ENCODE measurements at regions not wholly inside any gene's neighbourhood (a gene's known extent, or its start where the extent isn't known, plus 50 kb on each side); places are given as distances from the start of the nearest gene placed in this dataset.

DNA sequence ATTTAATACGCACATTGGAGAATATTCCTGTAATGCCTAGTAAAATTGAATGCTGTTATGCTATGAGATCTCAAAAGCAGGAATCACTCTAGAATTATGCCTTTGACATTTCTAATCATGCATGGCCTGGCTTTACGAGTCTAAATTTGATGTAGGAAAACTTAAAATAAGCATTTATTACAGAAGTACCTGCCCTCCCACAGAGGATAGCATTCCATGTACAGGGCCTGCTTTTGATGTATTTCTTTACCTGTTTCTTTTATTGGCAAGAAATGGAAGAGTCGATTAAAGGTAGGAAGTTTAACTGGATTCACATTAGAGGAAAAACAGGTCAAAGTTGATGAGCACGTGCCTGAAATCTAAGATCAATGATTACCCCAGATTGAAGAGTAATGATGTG, 219.5 kb downstream of the PCDH7 start:
- Histone ChIP-seq H3K4me3 (no peak overlapping the region), H3K36me3 (no peaks in the 10 kb centered on the region), H3K4me1 (no peaks in the 10 kb centered on the region), H3K27ac (no peak overlapping the region), H3K27me3 (no peaks in the 10 kb centered on the region), H3K9me3 (no peaks in the 10 kb centered on the region)
- DNase-seq (ENCODE audit: low spot score in 2 of 2) = no peak
- 66 to 68% methylated on average over 4 of the region's 4 CpGs for WGBS, 2 donors
- TF ChIP-seq POLR2A (IDR thresholded peaks at IDR 0.05) (no peak), EP300 (IDR thresholded peaks at IDR 0.05) (no peak)
- TF ChIP-seq, protein P1, sequence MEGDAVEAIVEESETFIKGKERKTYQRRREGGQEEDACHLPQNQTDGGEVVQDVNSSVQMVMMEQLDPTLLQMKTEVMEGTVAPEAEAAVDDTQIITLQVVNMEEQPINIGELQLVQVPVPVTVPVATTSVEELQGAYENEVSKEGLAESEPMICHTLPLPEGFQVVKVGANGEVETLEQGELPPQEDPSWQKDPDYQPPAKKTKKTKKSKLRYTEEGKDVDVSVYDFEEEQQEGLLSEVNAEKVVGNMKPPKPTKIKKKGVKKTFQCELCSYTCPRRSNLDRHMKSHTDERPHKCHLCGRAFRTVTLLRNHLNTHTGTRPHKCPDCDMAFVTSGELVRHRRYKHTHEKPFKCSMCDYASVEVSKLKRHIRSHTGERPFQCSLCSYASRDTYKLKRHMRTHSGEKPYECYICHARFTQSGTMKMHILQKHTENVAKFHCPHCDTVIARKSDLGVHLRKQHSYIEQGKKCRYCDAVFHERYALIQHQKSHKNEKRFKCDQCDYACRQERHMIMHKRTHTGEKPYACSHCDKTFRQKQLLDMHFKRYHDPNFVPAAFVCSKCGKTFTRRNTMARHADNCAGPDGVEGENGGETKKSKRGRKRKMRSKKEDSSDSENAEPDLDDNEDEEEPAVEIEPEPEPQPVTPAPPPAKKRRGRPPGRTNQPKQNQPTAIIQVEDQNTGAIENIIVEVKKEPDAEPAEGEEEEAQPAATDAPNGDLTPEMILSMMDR (IDR thresholded peaks at IDR 0.05) = no peak

DNA sequence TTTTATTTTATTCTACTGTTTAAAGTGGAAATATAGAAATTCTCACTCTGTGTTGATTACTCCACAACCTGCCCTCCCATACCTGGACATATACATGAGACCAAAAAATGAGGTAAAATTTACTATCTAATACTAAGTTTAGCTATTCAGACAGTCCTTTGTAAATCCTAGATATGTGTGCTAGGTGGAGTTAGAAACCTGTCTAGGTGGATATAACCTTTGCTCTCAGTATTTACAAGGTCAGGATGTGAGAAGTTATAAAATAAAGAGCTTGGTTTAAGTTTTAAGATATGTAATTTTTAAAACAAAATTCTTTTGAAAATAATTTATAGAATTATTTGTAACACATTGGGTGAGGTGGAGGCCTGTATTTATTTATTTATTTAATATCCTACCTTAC, 221.5 kb downstream of the PCDH7 start:
- Histone ChIP-seq H3K27ac (no peak overlapping the region), H3K27me3 (no peaks in the 10 kb centered on the region), H3K9me3 (no peaks in the 10 kb centered on the region), H3K4me1 (no peaks in the 10 kb centered on the region), H3K36me3 (no peaks in the 10 kb centered on the region), H3K4me3 (no peak overlapping the region)
- no peak for TF ChIP-seq POLR2A (IDR thresholded peaks at IDR 0.05)
- TF ChIP-seq, protein P1 (IDR thresholded peaks at IDR 0.05) = no peak
- no peak for DNase-seq (ENCODE audit: low spot score in 2 of 2)

DNA sequence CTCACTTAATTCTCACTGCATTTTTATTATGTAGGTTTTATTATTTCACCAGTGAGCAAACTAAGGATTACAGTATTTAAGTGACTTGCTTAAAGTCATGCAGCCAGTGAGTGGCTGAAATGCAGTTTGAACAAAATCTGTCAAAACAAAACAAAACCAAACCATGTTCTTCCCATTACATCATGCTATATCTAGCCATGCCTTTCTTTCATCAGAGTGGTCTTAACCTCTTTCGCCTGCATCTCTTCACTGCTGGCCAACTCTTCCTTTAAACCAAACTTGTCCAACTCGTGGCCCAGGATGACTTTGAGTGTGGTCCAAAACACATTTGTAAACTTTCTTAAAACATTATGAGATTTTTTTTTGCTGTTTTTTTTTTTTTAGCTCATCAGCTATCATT, 223.2 kb downstream of the PCDH7 start:
- H3K27me3 ChIP-seq = no peaks in the 10 kb centered on the region
- TF ChIP-seq POLR2A (IDR thresholded peaks at IDR 0.05) (no peak), EP300 (IDR thresholded peaks at IDR 0.05) (no peak)
- TF ChIP-seq, protein P1 (IDR thresholded peaks at IDR 0.05) = no peak
- WGBS, 2 donors = 34 to 40% methylated on average over 2 of the region's 2 CpGs
- H3K27ac ChIP-seq = no peak overlapping the region
- H3K4me3 ChIP-seq = no peak overlapping the region
- H3K9me3 ChIP-seq = no peaks in the 10 kb centered on the region
- DNase-seq (ENCODE audit: low spot score in 2 of 2) = no peak
- no peaks in the 10 kb centered on the region for H3K36me3 ChIP-seq
- H3K4me1 ChIP-seq = no peaks in the 10 kb centered on the region

DNA sequence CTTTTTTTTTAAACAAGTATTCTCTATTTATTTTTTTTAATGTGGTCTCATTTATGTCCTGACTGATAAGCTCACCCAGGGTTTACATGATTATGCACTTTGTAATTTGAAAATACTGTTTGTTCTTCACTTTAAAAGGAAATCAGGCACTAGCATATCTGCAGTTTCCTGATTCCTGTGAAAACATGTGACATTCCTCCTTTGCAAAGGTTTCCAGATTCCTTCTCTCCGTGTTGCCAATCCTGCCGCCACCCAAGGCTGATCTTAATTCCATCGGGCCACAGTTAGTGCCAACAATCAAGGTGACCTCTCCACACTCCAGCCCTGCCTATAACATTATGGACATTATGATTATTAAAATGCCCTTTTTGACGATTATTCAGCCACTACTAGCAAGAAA, 225.4 kb downstream of the PCDH7 start:
- no peaks in the 10 kb centered on the region for H3K4me1 ChIP-seq
- H3K27ac ChIP-seq = no peak overlapping the region
- no peaks in the 10 kb centered on the region for H3K9me3 ChIP-seq
- DNase-seq (ENCODE audit: low spot score in 2 of 2) = no peak
- H3K4me3 ChIP-seq = no peak overlapping the region
- no peaks in the 10 kb centered on the region for H3K27me3 ChIP-seq
- TF ChIP-seq EP300 (IDR thresholded peaks at IDR 0.05) (no peak), POLR2A (IDR thresholded peaks at IDR 0.05) (no peak)
- TF ChIP-seq, protein P1 (IDR thresholded peaks at IDR 0.05) = no peak
- H3K36me3 ChIP-seq = no peaks in the 10 kb centered on the region
- 63 to 69% methylated on average over 4 of the region's 4 CpGs for whole genome bisulfite sequencing, 2 donors

DNA sequence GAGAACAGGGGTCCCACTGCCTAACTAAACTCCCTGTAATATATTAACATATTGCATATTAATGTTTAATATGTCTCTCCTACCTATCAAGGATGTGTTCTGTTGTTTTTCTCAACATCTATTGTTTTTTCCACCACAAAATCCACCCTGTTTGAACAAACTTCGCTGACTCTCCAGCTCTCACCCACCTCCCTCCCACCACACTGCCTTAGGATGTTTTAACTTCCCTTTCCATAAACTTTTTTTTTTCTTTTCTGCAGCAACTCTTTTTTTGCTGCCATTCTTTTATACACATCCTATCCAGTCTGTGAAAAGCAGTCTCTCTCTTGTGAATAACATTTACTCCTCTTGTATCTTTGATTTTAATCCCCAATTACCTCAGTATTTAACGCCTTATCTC, 226.1 kb downstream of the PCDH7 start:
- Histone ChIP-seq H3K27ac (no peak overlapping the region), H3K27me3 (no peaks in the 10 kb centered on the region), H3K4me1 (no peaks in the 10 kb centered on the region), H3K4me3 (no peak overlapping the region), H3K36me3 (no peaks in the 10 kb centered on the region), H3K9me3 (no peaks in the 10 kb centered on the region)
- 87 to 92% methylated on average over 2 of the region's 2 CpGs for WGBS, 2 donors
- TF ChIP-seq, protein P1 (IDR thresholded peaks at IDR 0.05) = no peak
- TF ChIP-seq EP300 (IDR thresholded peaks at IDR 0.05) = no peak
- no peak for TF ChIP-seq POLR2A (IDR thresholded peaks at IDR 0.05)
- DNase-seq (ENCODE audit: low spot score in 2 of 2) = no peak
